Prostate gland (tissue), 2 donors: ENCODE measurements at regions not wholly inside any gene's neighbourhood (a gene's known extent, or its start where the extent isn't known, plus 50 kb on each side); places are given as distances from the start of the nearest gene placed in this dataset.

Experiments
- POLR2A ChIP-seq: fragments of 450-650 bp; IDR thresholded peaks from one replicate; pipeline ENCODE4 v1.6.1; 2016; ENCODE audit warnings: antibody characterized with exemption, mild to moderate bottlenecking
- POLR2AphosphoS5 ChIP-seq: sonication (generic); formaldehyde crosslinking; IDR thresholded peaks from one replicate; pipeline ENCODE4 v1.6.1; 2017; ENCODE audit warnings: antibody characterized with exemption
- TF ChIP-seq, protein P1 (sequence below), 4 experiments: fragments of 200-600 bp in 2 of 4; fragments of 450-650 bp in 2 of 4; sonication (generic) in 2 of 4; IDR thresholded peaks; 1 replicate in 3 of 4; 2 replicates in 1 of 4; pipeline ENCODE4 v1.5.1; 2016 to 2019; ENCODE audit warnings: antibody characterized with exemption in 4 of 4, mild to moderate bottlenecking in 2 of 4, moderate library complexity in 2 of 4

DNA sequence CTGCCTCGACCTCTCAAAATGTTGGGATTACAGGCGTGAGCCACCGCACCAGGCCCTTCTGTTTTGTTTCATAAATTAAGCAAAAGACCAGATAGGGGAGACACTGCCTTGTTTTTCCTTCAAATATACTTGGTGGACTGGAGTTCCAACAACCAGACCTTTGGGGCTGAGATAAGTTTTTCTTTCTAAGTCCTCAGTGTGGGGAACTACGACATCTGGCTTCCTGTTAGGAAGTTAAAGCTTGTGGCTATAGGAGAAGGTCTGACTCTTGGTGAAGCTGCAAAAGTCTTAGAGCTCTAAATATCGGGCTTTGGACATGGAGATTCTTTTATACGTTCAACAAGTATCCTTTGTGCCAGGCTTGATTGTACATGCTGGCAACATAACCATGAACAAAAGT is 64.1 kb upstream of the EED start:
- TF ChIP-seq, protein P1, sequence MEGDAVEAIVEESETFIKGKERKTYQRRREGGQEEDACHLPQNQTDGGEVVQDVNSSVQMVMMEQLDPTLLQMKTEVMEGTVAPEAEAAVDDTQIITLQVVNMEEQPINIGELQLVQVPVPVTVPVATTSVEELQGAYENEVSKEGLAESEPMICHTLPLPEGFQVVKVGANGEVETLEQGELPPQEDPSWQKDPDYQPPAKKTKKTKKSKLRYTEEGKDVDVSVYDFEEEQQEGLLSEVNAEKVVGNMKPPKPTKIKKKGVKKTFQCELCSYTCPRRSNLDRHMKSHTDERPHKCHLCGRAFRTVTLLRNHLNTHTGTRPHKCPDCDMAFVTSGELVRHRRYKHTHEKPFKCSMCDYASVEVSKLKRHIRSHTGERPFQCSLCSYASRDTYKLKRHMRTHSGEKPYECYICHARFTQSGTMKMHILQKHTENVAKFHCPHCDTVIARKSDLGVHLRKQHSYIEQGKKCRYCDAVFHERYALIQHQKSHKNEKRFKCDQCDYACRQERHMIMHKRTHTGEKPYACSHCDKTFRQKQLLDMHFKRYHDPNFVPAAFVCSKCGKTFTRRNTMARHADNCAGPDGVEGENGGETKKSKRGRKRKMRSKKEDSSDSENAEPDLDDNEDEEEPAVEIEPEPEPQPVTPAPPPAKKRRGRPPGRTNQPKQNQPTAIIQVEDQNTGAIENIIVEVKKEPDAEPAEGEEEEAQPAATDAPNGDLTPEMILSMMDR (IDR thresholded peaks at IDR 0.05): no peak
- no peak for TF ChIP-seq POLR2A
- no peak for TF ChIP-seq POLR2AphosphoS5
